Stimulated activated CD4-positive, alpha-beta T cell treated with anti-CD3 and anti-CD28 coated beads, Interleukin-15, amount 100 ng/mL, for 24 hours (primary cell): ENCODE measurements at regions not wholly inside any gene's neighbourhood (a gene's known extent, or its start where the extent isn't known, plus 50 kb on each side); places are given as distances from the start of the nearest gene placed in this dataset.

Experiments
- DNase-seq: peaks from one replicate; pipeline ENCODE4 v3.0.0-alpha.2; 2020

DNA sequence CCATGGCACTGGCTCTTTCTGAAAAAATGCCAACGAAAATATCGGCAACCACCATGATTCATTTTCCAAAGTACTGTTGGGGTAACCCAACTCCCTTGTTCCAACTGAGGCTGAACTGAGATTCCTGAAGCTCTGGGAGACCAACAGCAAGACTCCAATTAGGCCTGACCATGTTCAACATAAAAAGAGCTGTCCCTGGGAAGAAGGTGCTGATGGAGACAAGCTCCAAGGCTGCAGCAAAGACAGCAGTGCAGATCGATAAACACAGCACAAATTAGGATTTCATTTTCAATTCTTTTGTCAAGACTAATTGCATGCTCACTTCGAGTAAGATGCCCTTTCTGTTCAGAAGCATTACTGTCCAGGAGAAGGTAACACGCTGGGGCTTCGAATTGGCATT, 968.0 kb downstream of the UQCRFS1 start:
- no peak for DNase-seq

- peak; percentile 11 for DNase-seq
These were observed 970.5 kb downstream of the UQCRFS1 start for GRCh38 chr19:28242317-28242927.

DNA sequence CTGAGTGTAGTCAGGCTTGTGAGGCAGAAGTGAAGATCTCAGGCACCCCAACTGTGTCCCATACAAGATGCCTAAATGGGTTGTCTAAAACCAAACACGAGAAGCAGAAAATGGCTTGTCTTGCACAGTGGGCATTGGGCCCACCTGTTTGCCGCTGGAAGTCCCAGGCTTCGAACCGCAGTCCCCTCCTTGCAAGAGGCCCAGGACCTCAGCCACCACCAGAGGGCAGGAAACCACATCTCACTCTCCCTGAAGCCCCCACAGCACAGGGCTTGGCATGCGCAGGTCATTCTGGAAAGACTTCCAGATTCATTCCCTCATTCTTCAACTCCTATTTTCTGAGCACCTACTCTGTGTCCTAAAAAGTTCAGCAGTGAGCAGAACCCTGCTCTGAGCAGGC, 973.7 kb downstream of the UQCRFS1 start:
- DNase-seq = no peak

- no peak for DNase-seq
These were observed 974.6 kb downstream of the UQCRFS1 start for GRCh38 chr19:28238270-28238820.

GRCh38 chr19:28235606-28236125, 977.3 kb downstream of the UQCRFS1 start:
- DNase-seq = no peak

DNA sequence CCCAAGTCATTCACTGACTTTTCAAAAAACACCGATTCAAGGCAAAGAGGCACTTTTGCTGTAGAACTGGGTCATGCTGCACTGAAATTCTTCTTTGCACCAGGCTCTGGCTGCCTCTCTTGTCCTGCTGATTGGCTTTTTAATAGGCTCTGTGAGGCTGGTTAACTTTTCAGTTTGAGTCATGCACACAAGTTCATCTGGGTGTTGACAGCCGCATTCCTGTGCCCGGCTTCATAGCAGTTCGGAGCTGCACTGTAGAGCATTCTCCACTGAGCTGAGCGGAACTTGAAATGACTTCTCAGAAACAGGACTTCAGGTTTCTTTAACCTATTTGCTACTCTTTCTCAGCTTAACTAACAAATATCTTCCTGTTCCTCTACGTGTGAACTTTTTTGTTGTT, 978.3 kb downstream of the UQCRFS1 start:
- DNase-seq = no peak

GRCh38 chr19:28228854-28229253, 984.1 kb downstream of the UQCRFS1 start:
- DNase-seq = no peak

DNA sequence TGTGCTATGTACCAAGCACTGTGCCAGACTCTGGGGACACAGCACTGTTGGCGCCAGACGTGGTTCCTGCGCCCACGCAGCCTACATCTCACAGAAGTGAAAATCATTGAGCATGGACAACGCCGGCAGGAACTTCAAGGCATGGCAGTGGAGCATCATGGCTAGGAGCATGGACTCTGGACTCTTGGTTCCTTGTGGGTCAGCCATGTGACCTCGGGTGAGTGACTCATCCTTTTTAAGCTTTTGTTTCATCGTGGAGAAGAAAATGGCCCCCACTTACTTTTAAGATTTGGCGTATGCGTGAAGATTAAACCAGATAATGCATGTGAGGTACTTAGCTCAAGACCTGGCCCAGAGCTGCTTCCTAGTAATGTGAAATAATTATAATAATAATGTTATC, 988.5 kb downstream of the UQCRFS1 start:
- DNase-seq = no peak

GRCh38 chr19:28221736-28222135, 991.2 kb downstream of the UQCRFS1 start:
- no peak for DNase-seq

DNA sequence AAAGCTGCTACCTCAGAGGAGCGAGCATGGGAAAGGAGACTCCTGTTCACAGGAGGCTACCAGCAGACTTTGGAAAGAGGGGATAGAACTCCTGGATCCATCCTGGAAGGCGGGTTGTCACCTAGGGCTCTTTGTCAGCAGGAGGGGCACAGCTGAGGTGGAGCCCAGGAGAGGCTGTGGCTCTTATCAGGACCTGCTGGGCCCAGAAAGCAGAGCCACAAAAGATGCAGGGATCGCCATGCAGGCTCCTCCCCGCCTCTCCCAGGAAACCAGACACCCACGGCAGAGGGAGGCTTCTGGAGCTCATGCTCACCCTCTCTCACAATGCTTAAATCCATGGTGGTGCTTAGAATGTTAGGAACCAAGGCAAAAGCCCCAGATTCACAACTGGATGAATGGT, 994.2 kb downstream of the UQCRFS1 start:
- no peak for DNase-seq

GRCh38 chr19:28217022-28217421, 995.9 kb downstream of the UQCRFS1 start:
- DNase-seq = no peak

- DNase-seq = no peak
These were observed 999.4 kb downstream of the UQCRFS1 start for GRCh38 chr19:28213470-28214082.

- no peak for DNase-seq
These were observed 1002.1 kb downstream of the UQCRFS1 start for GRCh38 chr19:28210886-28211285.

DNA sequence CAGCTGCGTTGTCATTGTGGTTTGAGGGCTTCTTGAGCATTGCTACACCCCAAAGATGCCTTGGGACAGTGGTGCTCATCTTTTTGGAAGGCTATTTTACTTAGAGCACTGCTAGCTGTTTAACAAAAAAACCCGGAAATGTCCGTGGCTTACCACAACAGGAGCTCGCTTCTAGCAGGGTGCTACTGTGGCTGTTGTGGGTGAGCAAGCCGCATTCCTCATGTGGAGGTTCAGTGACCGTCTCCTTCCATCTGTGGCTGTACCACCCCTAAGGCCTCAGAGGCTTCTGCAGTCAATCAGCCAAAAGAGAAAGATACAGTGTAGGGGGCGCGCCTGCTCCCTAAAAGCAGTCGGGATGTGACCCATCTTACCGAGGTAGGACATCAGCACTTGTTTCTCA, 1004.2 kb downstream of the UQCRFS1 start:
- DNase-seq = no peak

- no peak for DNase-seq
These were observed 1005.7 kb downstream of the UQCRFS1 start for GRCh38 chr19:28207244-28207643.

GRCh38 chr19:28201462-28201943, 1011.4 kb downstream of the UQCRFS1 start:
- no peak for DNase-seq

DNA sequence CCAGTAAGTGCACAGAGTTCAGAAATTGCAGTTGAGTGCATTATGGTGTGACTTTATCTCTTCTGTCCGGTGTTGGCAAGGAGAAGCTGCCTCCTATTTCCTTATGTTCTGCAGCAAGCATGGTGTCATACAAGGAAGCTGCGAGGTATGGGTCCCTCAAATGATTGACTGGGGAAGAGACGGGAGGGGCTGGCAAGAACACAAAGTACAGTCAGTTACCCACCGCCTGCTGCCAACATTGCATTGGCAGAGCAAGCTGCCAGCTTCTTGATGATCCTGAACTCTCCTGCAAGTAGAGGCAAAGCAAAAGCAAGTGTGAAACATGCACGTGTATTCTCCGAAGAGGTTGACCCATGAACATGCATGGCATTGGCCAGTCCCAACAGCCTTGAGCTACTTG, 1013.6 kb downstream of the UQCRFS1 start:
- DNase-seq = no peak

GRCh38 chr19:28196961-28197360, 1016.0 kb downstream of the UQCRFS1 start:
- DNase-seq = no peak

DNA sequence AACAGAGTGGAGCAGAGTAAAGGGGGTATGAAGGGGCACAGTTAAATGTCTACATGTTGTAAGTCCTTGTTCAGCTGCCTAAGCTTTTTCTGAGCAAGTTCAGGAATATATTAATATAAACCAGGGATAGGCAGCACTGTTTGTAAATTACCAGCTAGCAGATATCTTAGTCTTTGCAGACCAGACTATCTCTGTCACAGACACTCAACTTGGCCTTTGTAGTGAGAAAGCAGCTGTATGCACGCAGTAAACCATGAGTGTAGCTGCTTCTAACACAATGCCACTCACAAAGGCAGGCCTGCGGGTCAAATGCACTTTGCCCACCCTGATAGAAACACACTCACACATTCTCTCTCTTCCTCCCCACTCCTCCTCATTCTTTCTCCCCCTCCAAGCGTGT, 1016.9 kb downstream of the UQCRFS1 start:
- no peak for DNase-seq

DNA sequence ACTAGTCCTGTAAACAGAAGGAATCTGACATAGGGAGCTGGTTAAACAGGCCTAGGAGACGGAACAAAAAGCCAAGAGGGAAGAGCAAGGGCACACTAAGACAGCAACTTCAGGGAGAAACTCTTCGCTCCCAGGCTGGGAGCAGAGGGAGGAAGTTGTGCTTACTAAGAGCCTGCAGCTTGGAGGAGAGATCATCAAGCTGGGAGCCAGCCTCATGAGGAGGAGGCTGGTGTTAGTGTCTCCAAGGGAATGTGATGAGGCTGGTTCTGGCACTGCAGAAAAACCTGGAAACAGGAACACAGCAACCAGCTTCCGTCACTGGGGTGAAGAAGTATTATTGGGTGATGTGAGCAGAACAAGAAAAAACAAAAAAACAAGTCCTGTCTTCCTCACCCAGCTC, 1027.3 kb downstream of the UQCRFS1 start:
- no peak for DNase-seq

GRCh38 chr19:28184997-28185396, 1028.0 kb downstream of the UQCRFS1 start:
- DNase-seq = no peak

- no peak for DNase-seq
These were observed 1036.8 kb downstream of the UQCRFS1 start for GRCh38 chr19:28176193-28176592.

DNA sequence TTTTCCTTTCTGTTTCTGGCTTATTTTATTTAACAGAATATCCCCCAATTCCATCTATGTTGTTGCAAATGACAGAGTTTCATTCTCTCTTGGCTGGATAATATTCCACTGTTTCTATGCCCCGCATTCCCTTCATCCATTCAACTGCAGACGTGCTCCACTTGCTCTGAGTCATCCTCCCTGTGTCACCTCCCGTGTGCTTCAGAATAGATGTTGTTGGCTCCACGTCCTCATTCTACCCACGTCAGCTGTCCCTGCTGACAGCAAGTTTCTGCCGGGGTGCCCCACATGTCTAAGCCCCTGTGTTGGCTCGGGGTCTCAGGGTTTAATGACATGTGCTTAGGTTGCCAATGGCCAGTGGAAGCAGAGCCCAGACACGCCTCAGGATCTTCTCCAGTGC, 1041.0 kb downstream of the UQCRFS1 start:
- no peak for DNase-seq

DNA sequence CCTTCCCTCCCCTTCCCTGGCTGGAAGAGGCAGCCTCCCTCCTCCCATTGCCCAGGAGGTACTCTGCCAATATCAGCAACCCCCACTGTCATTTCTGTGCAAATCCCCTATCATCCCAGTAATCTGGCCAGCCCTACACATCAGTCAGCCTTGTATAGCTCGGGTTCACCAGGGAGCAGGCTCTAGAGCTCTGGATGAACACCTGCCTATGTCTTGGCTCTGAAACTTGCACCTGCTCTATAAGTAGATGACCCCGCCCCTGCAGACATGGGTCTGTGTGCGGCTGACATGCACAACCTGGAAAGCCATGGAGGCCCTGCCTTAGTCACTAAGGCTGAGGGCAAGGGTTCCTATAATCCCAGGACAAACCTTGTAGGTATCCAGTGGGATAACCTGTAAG, 1042.9 kb downstream of the UQCRFS1 start:
- DNase-seq = no peak
